ENCODE measurements at regions not wholly inside any gene's neighbourhood (a gene's known extent, or its start where the extent isn't known, plus 50 kb on each side); places are given as distances from the start of the nearest gene placed in this dataset.

- TF ChIP-seq EZH2 (IDR thresholded peaks at IDR 0.05; ENCODE audit: insufficient read depth, poor library complexity, severe bottlenecking), result no peak
- no peak for TF ChIP-seq EZH2phosphoT487 (IDR thresholded peaks at IDR 0.05; ENCODE audit: insufficient read depth, low read depth)
Observed at GRCh38 chr5:97570242-97570641, 387.2 kb upstream of the RIOK2 start.

Measured in GM23248 (cell line).